NCI-H1417 treated with DMSO at 0.1 percent for 48 hours (cell line): ENCODE measurements at regions not wholly inside any gene's neighbourhood (a gene's known extent, or its start where the extent isn't known, plus 50 kb on each side); places are given as distances from the start of the nearest gene placed in this dataset.
"Not testable (repeated sequence)": the region's sequence is repeated elsewhere in the genome, so short reads cannot be mapped to it uniquely, and the experiment has no call there.

Experiments used
- DNase-seq: peaks from one replicate; lab custom pipeline; 2025; lab: John Stamatoyannopoulos, UW

GRCh38 chr2:83378921-83379320 is 1080.2 kb downstream of the SUCLG1 start:
- no peak for DNase-seq

- no peak for DNase-seq
Observed at GRCh38 chr2:83376731-83377130, 1082.3 kb downstream of the SUCLG1 start.

GRCh38 chr2:83370419-83370762 is 1088.7 kb downstream of the SUCLG1 start:
- no peak for DNase-seq

- no peak for DNase-seq
Observed at GRCh38 chr2:83369601-83370418, 1089.3 kb downstream of the SUCLG1 start.

GRCh38 chr2:83368916-83369315 is 1090.2 kb downstream of the SUCLG1 start:
- DNase-seq, result no peak

GRCh38 chr2:83368461-83368860 is 1090.6 kb downstream of the SUCLG1 start:
- no peak for DNase-seq

- no peak for DNase-seq
Observed at GRCh38 chr2:83365476-83365875, 1093.6 kb downstream of the SUCLG1 start.

- DNase-seq, result no peak
Observed at GRCh38 chr2:83364264-83364663, 1094.8 kb downstream of the SUCLG1 start.

GRCh38 chr2:83363138-83363537 is 1095.9 kb downstream of the SUCLG1 start:
- DNase-seq, result not testable (repeated sequence)

GRCh38 chr2:83359336-83359735 is 1099.7 kb downstream of the SUCLG1 start:
- DNase-seq, result no peak

GRCh38 chr2:83342860-83343329 is 1116.2 kb downstream of the SUCLG1 start:
- DNase-seq, result no peak

GRCh38 chr2:83340424-83340823 is 1118.7 kb downstream of the SUCLG1 start:
- DNase-seq, result no peak

GRCh38 chr2:83339942-83340341 is 1119.1 kb downstream of the SUCLG1 start:
- DNase-seq, result not testable (repeated sequence)

GRCh38 chr2:83331810-83332209 is 1127.3 kb downstream of the SUCLG1 start:
- DNase-seq, result no peak

GRCh38 chr2:83323038-83323437 is 1136.0 kb downstream of the SUCLG1 start:
- DNase-seq, result no peak

- DNase-seq, result no peak
Observed at GRCh38 chr2:83320053-83320452, 1139.0 kb downstream of the SUCLG1 start.

- no peak for DNase-seq
Observed at GRCh38 chr2:83305758-83306378, 1153.2 kb downstream of the SUCLG1 start.

GRCh38 chr2:83291083-83291482 is 1168.0 kb downstream of the SUCLG1 start:
- DNase-seq, result no peak

GRCh38 chr2:83282841-83283240 is 1176.2 kb downstream of the SUCLG1 start:
- DNase-seq, result no peak

GRCh38 chr2:83282043-83282795 is 1176.9 kb downstream of the SUCLG1 start:
- DNase-seq, result no peak

- no peak for DNase-seq
Observed at GRCh38 chr2:83280391-83280790, 1178.7 kb downstream of the SUCLG1 start.

- DNase-seq, result no peak
Observed at GRCh38 chr2:83273322-83273721, 1185.8 kb downstream of the SUCLG1 start.
